AG04449 (cell line): ENCODE measurements at regions not wholly inside any gene's neighbourhood (a gene's known extent, or its start where the extent isn't known, plus 50 kb on each side); places are given as distances from the start of the nearest gene placed in this dataset.

Experiments
- CTCF ChIA-PET: fragments of 350-600 bp; formaldehyde crosslinking; extraction: SDS; loops from one replicate; lab custom pipeline; 2021; ENCODE audit warnings: antibody characterized with exemption; lab: Yijun Ruan, JAX
- POLR2A ChIA-PET: fragments of 400-600, 350-600 bp; formaldehyde crosslinking; extraction: SDS; loops from one replicate; lab custom pipeline; 2020; ENCODE audit warnings: antibody characterized with exemption, inconsistent platforms; lab: Yijun Ruan, JAX
- DNase-seq: peaks from one replicate; pipeline ENCODE4 v3.0.0-alpha.2; 2010; ENCODE audit warnings: low read depth, low spot score
- H3K4me3 ChIP-seq: 2 replicates; pipeline ENCODE4 v1.5.1; 2011; ENCODE audit warnings: low read depth, mild to moderate bottlenecking, control low read depth, low read length
- CTCF ChIP-seq: IDR thresholded peaks from one replicate; pipeline ENCODE4 v1.5.1; 2011; ENCODE audit warnings: mild to moderate bottlenecking, moderate library complexity, low read length, control low read depth, inconsistent platforms; ENCODE audit not compliant: insufficient read depth; ENCODE audit errors: missing control alignments

DNA sequence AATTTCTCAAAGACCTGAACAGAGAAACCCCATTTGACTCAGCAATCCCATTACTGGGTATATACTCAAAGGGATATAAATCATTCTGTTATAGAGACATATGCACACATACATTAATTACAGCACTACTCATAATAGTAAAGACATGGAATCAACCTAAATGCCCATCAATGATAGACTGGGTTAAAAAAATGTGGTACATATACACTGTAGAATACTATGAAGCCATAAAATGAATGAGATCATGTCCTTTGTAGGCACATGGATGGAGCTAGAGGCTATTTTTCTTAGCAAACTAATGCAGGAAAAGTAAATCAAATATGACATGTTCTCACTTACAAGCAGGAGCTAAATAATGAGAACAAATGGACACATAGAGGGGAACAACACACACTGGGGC is 303.8 kb downstream of the BTG1 start:
- ChIA-PET POLR2A (no interaction called here), CTCF (interaction anchor here (1.2 to 2.4 kb wide), 2 partner anchors 18 to 30 kb away, joined by 4 to 10 read pairs; no protein-coding TSS in a partner anchor)
- no peak for TF ChIP-seq CTCF
- no peak overlapping the region for H3K4me3 ChIP-seq
- DNase-seq: no peak

DNA sequence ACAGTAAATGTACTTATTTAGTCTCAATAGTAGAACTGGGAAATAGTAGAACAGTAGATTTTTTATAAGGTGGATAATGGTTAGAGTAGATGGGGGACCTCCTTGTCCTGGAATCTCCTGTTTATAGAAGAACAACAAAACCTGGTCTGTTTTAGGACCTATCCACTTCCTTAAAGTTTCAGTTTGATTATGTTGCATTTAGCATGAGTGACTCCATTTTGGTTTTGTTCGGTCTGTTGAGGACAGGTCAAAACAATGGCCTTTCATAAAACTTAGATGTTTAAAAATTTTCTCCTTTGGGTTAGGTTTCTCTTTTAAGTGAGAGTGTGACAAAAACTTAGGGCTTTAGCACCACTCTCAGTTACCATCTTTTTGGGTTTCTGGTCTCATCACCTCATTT is 308.9 kb downstream of the BTG1 start:
- no peak for DNase-seq
- H3K4me3 ChIP-seq: no peak overlapping the region
- ChIA-PET CTCF (no interaction called here), POLR2A (no interaction called here)
- no peak for TF ChIP-seq CTCF

GRCh38 chr12:91836264-91836663 is 309.4 kb downstream of the BTG1 start:
- DNase-seq: no peak
- POLR2A ChIA-PET: no interaction called here

GRCh38 chr12:91835693-91836092 is 310.0 kb downstream of the BTG1 start:
- TF ChIP-seq CTCF: no peak
- ChIA-PET CTCF (no interaction called here), POLR2A (no interaction called here)
- no peak overlapping the region for H3K4me3 ChIP-seq
- no peak for DNase-seq

More at GRCh38 chr12:91836264-91836663, 309.4 kb downstream of the BTG1 start:
- CTCF ChIA-PET: no interaction called here
- TF ChIP-seq CTCF: no peak
- no peak overlapping the region for H3K4me3 ChIP-seq

- TF ChIP-seq CTCF: no peak
- DNase-seq: no peak
- CTCF ChIA-PET: interaction anchor here (1.7 kb wide), 1 partner anchor 10 kb away, joined by 4 read pairs; no protein-coding TSS in a partner anchor
- no peak overlapping the region for H3K4me3 ChIP-seq
- POLR2A ChIA-PET: no interaction called here
These were observed 311.8 kb downstream of the BTG1 start for GRCh38 chr12:91833780-91834359.

DNA sequence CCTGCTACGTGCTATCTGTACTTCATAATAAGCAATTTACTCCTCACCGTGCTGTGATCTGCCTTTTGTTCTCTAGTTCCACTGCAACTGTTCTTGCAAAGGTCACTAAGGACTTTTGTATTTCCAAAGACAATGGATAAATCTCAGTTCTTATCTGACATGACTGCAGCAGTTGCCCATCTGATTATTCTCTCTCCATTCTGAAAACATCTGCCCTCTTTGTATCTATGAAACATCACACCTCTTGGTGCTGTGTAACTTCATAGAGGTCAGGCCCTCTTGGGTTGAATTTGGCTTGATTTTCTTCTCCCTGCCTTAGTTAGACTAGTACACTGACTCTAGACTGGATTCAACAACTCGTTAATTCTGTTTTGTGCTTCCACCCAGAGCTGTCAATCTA is 319.6 kb downstream of the BTG1 start:
- TF ChIP-seq CTCF: no peak
- CTCF ChIA-PET: interaction anchor here (3.3 kb wide), 1 partner anchor 14 kb away, joined by 41 read pairs; no protein-coding TSS in a partner anchor
- no peak overlapping the region for H3K4me3 ChIP-seq
- POLR2A ChIA-PET: no interaction called here
- no peak for DNase-seq
